Prostate gland (tissue), 2 donors: ENCODE measurements at regions not wholly inside any gene's neighbourhood (a gene's known extent, or its start where the extent isn't known, plus 50 kb on each side); places are given as distances from the start of the nearest gene placed in this dataset.

ENCODE experiments used
- DNase-seq: peaks from one replicate; pipeline ENCODE4 v3.0.0-alpha.2; 2019; ENCODE audit warnings: low spot score
- H3K27ac ChIP-seq, 2 donors: fragments of 200-600 bp; sonication (generic); 2 replicates each; pipeline ENCODE4 v1.5.1; 2017 to 2019
- H3K27me3 ChIP-seq: fragments of 200-600 bp; sonication (generic); replicated peaks from 2 replicates; pipeline ENCODE4 v1.5.1; 2019; ENCODE audit not compliant: insufficient read depth
- H3K36me3 ChIP-seq, 2 donors: fragments of 200-600 bp; sonication (generic); 1 replicate in 1 of 2; 2 replicates in 1 of 2; pipeline versions ENCODE4 v1.5.1 to v1.8.1; 2017 to 2019
- H3K4me1 ChIP-seq: fragments of 200-600 bp; sonication (generic); replicated peaks from 2 replicates; pipeline ENCODE4 v1.5.1; 2019
- H3K4me3 ChIP-seq, 2 donors: fragments of 200-600 bp; sonication (generic); 2 replicates each; pipeline ENCODE4 v1.5.1; 2017 to 2019
- H3K9me3 ChIP-seq: fragments of 200-600 bp; sonication (generic); 2 replicates; pipeline ENCODE4 v1.5.1; 2017
- POLR2A ChIP-seq: fragments of 450-650 bp; IDR thresholded peaks from one replicate; pipeline ENCODE4 v1.6.1; 2016; ENCODE audit warnings: antibody characterized with exemption, mild to moderate bottlenecking
- POLR2AphosphoS5 ChIP-seq: sonication (generic); formaldehyde crosslinking; IDR thresholded peaks from one replicate; pipeline ENCODE4 v1.6.1; 2017; ENCODE audit warnings: antibody characterized with exemption
- WGBS: methylation state at CpG from one replicate; pipeline ENCODE4 v1.1.5; 2018; 5-methylcytosine and 5-hydroxymethylcytosine counted together
- intact Hi-C: fragments of 100-400 bp; cut with DNase I; formaldehyde crosslinking; loops from one replicate; pipeline ENCODE4 v1.14.2; 2022
- TF ChIP-seq, protein P1 (sequence below), 4 experiments: fragments of 200-600 bp in 2 of 4; fragments of 450-650 bp in 2 of 4; sonication (generic) in 2 of 4; IDR thresholded peaks; 1 replicate in 3 of 4; 2 replicates in 1 of 4; pipeline ENCODE4 v1.5.1; 2016 to 2019; ENCODE audit warnings: antibody characterized with exemption in 4 of 4, mild to moderate bottlenecking in 2 of 4, moderate library complexity in 2 of 4

DNA sequence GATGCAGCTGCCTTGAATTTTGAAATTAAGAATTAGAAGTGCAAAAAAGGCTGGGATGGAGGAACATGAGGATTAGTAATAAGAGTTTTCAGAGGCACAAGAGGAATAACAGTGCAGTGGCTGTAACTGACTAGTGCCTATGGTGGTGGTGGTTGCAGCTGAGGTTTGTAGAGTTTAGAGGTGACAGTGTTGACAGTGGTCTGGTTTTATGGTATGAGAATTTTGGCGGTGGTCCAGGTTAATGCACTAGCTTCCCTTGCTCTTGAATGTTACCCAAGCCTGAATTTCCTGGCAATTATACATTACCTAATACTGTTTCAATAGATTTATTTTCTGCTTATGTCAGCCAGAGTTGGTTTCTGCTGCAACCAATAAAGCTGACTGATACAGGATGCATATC, 112.8 kb upstream of the C11orf87 start:
- WGBS, result 17% methylated on average over 1 of the region's 1 CpG
- no peak overlapping the region for H3K27ac ChIP-seq
- no peak overlapping the region for H3K4me3 ChIP-seq
- H3K9me3 ChIP-seq, result no peaks in the 10 kb centered on the region
- intact Hi-C loops, result no loop called here
- no peak for DNase-seq
- H3K4me1 ChIP-seq, result no peaks in the 10 kb centered on the region
- TF ChIP-seq POLR2AphosphoS5, result no peak
- no peak for TF ChIP-seq POLR2A
- TF ChIP-seq, protein P1, sequence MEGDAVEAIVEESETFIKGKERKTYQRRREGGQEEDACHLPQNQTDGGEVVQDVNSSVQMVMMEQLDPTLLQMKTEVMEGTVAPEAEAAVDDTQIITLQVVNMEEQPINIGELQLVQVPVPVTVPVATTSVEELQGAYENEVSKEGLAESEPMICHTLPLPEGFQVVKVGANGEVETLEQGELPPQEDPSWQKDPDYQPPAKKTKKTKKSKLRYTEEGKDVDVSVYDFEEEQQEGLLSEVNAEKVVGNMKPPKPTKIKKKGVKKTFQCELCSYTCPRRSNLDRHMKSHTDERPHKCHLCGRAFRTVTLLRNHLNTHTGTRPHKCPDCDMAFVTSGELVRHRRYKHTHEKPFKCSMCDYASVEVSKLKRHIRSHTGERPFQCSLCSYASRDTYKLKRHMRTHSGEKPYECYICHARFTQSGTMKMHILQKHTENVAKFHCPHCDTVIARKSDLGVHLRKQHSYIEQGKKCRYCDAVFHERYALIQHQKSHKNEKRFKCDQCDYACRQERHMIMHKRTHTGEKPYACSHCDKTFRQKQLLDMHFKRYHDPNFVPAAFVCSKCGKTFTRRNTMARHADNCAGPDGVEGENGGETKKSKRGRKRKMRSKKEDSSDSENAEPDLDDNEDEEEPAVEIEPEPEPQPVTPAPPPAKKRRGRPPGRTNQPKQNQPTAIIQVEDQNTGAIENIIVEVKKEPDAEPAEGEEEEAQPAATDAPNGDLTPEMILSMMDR (IDR thresholded peaks at IDR 0.05), result no peak
- H3K36me3 ChIP-seq, result no peaks in the 10 kb centered on the region
- H3K27me3 ChIP-seq, result no peaks in the 10 kb centered on the region

DNA sequence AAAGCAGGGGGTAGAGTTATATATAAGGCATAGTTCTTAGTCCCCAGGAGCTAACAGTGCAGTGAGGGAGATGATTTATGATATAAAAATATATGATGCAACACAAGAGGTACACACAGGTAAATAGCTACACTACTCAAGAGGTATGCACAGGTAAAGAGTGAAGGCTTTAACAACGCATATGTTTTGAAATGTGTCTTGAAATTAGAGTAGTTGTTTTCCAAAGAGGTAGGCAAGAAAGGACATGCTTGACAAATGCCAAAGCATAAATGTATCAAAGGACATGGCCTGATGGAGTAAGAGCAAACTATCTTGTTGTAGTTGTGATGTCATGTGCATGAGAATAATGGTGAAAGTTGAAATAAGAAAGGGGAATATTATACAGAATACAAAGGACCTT, 104.3 kb upstream of the C11orf87 start:
- DNase-seq, result no peak
- H3K27ac ChIP-seq, result no peak overlapping the region
- H3K36me3 ChIP-seq, result no peaks in the 10 kb centered on the region
- no peaks in the 10 kb centered on the region for H3K27me3 ChIP-seq
- TF ChIP-seq, protein P1 (IDR thresholded peaks at IDR 0.05), result no peak
- TF ChIP-seq POLR2A, result no peak
- no peak for TF ChIP-seq POLR2AphosphoS5
- no peaks in the 10 kb centered on the region for H3K9me3 ChIP-seq
- intact Hi-C loops, result no loop called here
- WGBS, result 44% methylated on average over 1 of the region's 1 CpG
- no peaks in the 10 kb centered on the region for H3K4me1 ChIP-seq
- H3K4me3 ChIP-seq, result no peak overlapping the region

DNA sequence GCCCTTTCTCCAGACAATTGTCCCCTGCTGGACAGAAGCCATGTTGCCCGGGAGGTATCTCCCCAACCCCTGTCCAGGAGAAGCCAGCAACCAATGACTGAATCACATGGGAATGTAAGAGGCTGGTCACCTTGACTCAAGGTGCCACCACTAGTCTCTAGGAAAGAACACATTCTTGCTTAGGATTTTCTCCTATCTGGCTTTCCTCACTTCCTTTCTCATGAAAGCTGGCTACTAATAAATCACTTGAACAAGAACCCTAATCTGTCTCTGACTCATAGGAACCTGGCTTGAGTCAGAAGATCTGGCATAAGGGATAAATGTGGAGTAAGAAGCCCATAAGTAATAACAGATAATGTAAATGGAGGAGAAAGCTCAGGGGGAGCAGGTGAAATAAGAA, 101.4 kb upstream of the C11orf87 start:
- no peak overlapping the region for H3K4me3 ChIP-seq
- no peaks in the 10 kb centered on the region for H3K36me3 ChIP-seq
- H3K4me1 ChIP-seq, result no peaks in the 10 kb centered on the region
- no peaks in the 10 kb centered on the region for H3K27me3 ChIP-seq
- DNase-seq, result no peak
- 48% methylated on average over 1 of the region's 1 CpG for WGBS
- intact Hi-C loops, result no loop called here
- no peaks in the 10 kb centered on the region for H3K9me3 ChIP-seq
- H3K27ac ChIP-seq, result no peak overlapping the region
- no peak for TF ChIP-seq POLR2A

DNA sequence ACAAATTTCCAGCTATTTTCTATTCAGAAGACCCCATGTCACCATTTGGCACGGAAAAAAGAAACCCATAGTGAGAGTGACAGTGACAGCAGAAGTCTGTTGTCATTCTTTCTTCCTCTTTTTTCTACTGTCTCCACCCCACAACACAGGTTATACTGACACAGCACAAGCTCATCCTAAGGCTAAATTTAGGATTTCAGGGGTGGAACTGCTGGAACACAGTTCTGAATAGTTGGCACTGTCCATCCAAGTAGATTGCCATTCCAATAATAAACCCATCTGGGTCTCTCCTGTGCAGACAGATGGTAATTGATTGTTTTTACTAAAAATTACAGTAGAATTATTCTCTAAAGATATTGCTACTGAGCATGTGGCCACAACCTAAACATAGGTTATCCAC, 95.2 kb upstream of the C11orf87 start:
- no peak overlapping the region for H3K27ac ChIP-seq
- intact Hi-C loops, result no loop called here
- no peaks in the 10 kb centered on the region for H3K36me3 ChIP-seq
- H3K27me3 ChIP-seq, result no peaks in the 10 kb centered on the region
- no peaks in the 10 kb centered on the region for H3K9me3 ChIP-seq
- no peak for DNase-seq
- no peak for TF ChIP-seq POLR2AphosphoS5
- no peak for TF ChIP-seq POLR2A
- TF ChIP-seq, protein P1 (IDR thresholded peaks at IDR 0.05), result no peak
- H3K4me1 ChIP-seq, result no peaks in the 10 kb centered on the region
- H3K4me3 ChIP-seq, result no peak overlapping the region
- WGBS, result 69% methylated on average over 1 of the region's 1 CpG

DNA sequence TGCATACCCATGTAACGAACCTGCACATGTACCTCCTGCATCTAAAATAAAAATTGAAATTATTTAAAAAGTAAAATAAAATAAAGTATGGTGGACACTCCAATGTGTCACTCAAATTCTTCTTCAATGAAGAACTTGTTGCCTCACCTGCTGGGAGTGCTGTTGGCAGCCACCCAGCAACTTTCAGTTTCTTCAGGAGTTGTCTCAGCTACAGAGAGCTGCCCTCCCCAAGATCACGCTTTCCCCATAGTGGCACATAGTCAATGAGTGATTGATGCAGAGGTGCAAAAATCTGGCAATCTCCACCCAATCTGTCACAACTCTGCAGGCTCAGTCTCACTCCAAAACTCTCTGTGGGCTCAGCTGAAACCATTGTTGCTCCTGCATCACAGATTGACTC, 92.3 kb upstream of the C11orf87 start:
- H3K27ac ChIP-seq, result no peak overlapping the region
- H3K4me3 ChIP-seq, result no peak overlapping the region
- TF ChIP-seq POLR2A (no peak), POLR2AphosphoS5 (no peak)
- TF ChIP-seq, protein P1 (IDR thresholded peaks at IDR 0.05), result no peak
- intact Hi-C loops, result no loop called here
- H3K27me3 ChIP-seq, result no peaks in the 10 kb centered on the region
- WGBS, result 72% methylated on average over 2 of the region's 2 CpGs
- no peak for DNase-seq
- H3K36me3 ChIP-seq, result no peaks in the 10 kb centered on the region
- no peaks in the 10 kb centered on the region for H3K9me3 ChIP-seq
- no peaks in the 10 kb centered on the region for H3K4me1 ChIP-seq
